Trophoblast cell (in vitro differentiated cells and primary cell): ENCODE measurements at regions not wholly inside any gene's neighbourhood (a gene's known extent, or its start where the extent isn't known, plus 50 kb on each side); places are given as distances from the start of the nearest gene placed in this dataset.

Experiments used
- DNase-seq, 2 donors: peaks; one replicate each; pipeline ENCODE4 v3.0.0-alpha.2; 2016
- H2AFZ ChIP-seq: 2 replicates; pipeline ENCODE4 v1.6.1; 2013; ENCODE audit warnings: low read length, moderate library complexity, mild to moderate bottlenecking; ENCODE audit not compliant: insufficient read depth, poor library complexity
- H2AK5ac ChIP-seq: 2 replicates; pipeline ENCODE4 v1.6.1; 2013; ENCODE audit warnings: mild to moderate bottlenecking, low read length
- H2BK120ac ChIP-seq: 2 replicates; pipeline ENCODE4 v1.6.1; 2013; ENCODE audit warnings: low read length, mild to moderate bottlenecking, moderate library complexity; ENCODE audit not compliant: insufficient read depth, poor library complexity
- H2BK12ac ChIP-seq: 2 replicates; pipeline ENCODE4 v1.6.1; 2013; ENCODE audit warnings: mild to moderate bottlenecking, low read length, moderate library complexity
- H2BK5ac ChIP-seq: 2 replicates; pipeline ENCODE4 v1.6.1; 2013; ENCODE audit warnings: low read length, low read depth, moderate library complexity, mild to moderate bottlenecking; ENCODE audit not compliant: poor library complexity
- H3K14ac ChIP-seq: 2 replicates; pipeline ENCODE4 v1.6.1; 2013; ENCODE audit warnings: mild to moderate bottlenecking, low read length
- H3K18ac ChIP-seq: 2 replicates; pipeline ENCODE4 v1.6.1; 2013; ENCODE audit warnings: mild to moderate bottlenecking, low read length
- H3K23ac ChIP-seq: 2 replicates; pipeline ENCODE4 v1.6.1; 2013; ENCODE audit warnings: low read length
- H3K27ac ChIP-seq: 2 replicates; pipeline ENCODE4 v1.5.1; 2013; ENCODE audit warnings: low read depth, mild to moderate bottlenecking, inconsistent platforms, low read length, moderate library complexity
- H3K27me3 ChIP-seq: 2 replicates; pipeline ENCODE4 v1.6.1; 2013; ENCODE audit warnings: inconsistent platforms, mild to moderate bottlenecking, low read length, moderate library complexity; ENCODE audit not compliant: insufficient read depth
- H3K36me3 ChIP-seq, 2 experiments: 1 replicate in 1 of 2; 2 replicates in 1 of 2; pipeline ENCODE4 v1.6.1; 2013; ENCODE audit warnings: low read length in 2 of 2, mild to moderate bottlenecking in 2 of 2, moderate library complexity in 1 of 2; ENCODE audit not compliant: insufficient read depth in 2 of 2, control insufficient read depth in 1 of 2
- H3K4ac ChIP-seq: 2 replicates; pipeline ENCODE4 v1.6.1; 2013; ENCODE audit warnings: low read depth, mild to moderate bottlenecking, low read length, moderate library complexity
- H3K4me1 ChIP-seq, 2 experiments: 1 replicate in 1 of 2; 2 replicates in 1 of 2; pipeline ENCODE4 v1.6.1; 2013; ENCODE audit warnings: low read length in 2 of 2, mild to moderate bottlenecking in 2 of 2, moderate library complexity in 1 of 2; ENCODE audit not compliant: insufficient read depth in 2 of 2, control insufficient read depth in 1 of 2
- H3K4me2 ChIP-seq: 2 replicates; pipeline ENCODE4 v1.6.1; 2013; ENCODE audit warnings: inconsistent platforms, mild to moderate bottlenecking, low read length, moderate library complexity
- H3K4me3 ChIP-seq: 2 replicates; pipeline ENCODE4 v1.5.1; 2013; ENCODE audit warnings: mild to moderate bottlenecking, low read depth, low read length, inconsistent platforms
- H3K79me1 ChIP-seq: one replicate; pipeline ENCODE4 v1.6.1; 2013; ENCODE audit warnings: low read length
- H3K79me2 ChIP-seq: 2 replicates; pipeline ENCODE4 v1.6.1; 2013; ENCODE audit warnings: low read length, mild to moderate bottlenecking; ENCODE audit not compliant: control insufficient read depth, insufficient read depth, poor library complexity
- H3K9ac ChIP-seq: 2 replicates; pipeline ENCODE4 v1.6.1; 2013; ENCODE audit warnings: mild to moderate bottlenecking, low read length
- H3K9me3 ChIP-seq: 2 replicates; pipeline ENCODE4 v1.6.1; 2013; ENCODE audit warnings: low read depth, mild to moderate bottlenecking, control low read depth, inconsistent platforms, low read length; ENCODE audit not compliant: insufficient read depth
- H4K12ac ChIP-seq: 2 replicates; pipeline ENCODE4 v1.6.1; 2013; ENCODE audit warnings: low read depth, mild to moderate bottlenecking, low read length, moderate library complexity
- H4K8ac ChIP-seq: 2 replicates; pipeline ENCODE4 v1.6.1; 2013; ENCODE audit warnings: low read depth, mild to moderate bottlenecking, low read length, moderate library complexity
- H4K91ac ChIP-seq: one replicate; pipeline ENCODE4 v1.6.1; 2013; ENCODE audit warnings: low read depth, mild to moderate bottlenecking, low read length, moderate library complexity
- WGBS: extraction: QIAGEN DNeasy Blood & Tissue Kit; methylation state at CpG from one replicate; pipeline ENCODE4 v1.1.7; 2013; ENCODE audit warnings: missing lambda C conversion rate; ENCODE audit not compliant: insufficient read length, insufficient coverage; ENCODE audit errors: extremely low coverage; 5-methylcytosine and 5-hydroxymethylcytosine counted together

GRCh38 chr5:23606927-23607326 lies 99.5 kb downstream of the PRDM9 start:
- Histone ChIP-seq H4K12ac (no peak overlapping the region), H2AFZ (no peak overlapping the region), H3K4ac (no peak overlapping the region), H3K27me3 (no peaks in the 10 kb centered on the region), H3K4me3 (no peak overlapping the region), H3K9me3 (peaks cover 2% of the 10 kb centered on the region), H2BK5ac (no peak overlapping the region), H3K4me2 (no peak overlapping the region), H3K79me1 (no peaks in the 10 kb centered on the region), H2BK120ac (no peak overlapping the region), H3K79me2 (no peaks in the 10 kb centered on the region), H3K36me3 (no peaks in the 10 kb centered on the region), H4K8ac (no peak overlapping the region), H3K23ac (no peak overlapping the region), H4K91ac (no peak overlapping the region), H3K9ac (no peak overlapping the region), H2BK12ac (no peak overlapping the region), H2AK5ac (no peak overlapping the region), H3K14ac (no peak overlapping the region), H3K27ac (no peak overlapping the region), H3K4me1 (no peaks in the 10 kb centered on the region), H3K18ac (no peak overlapping the region)
- WGBS, result no CpG with 5 or more reads among the region's 2 CpGs
- no peak for DNase-seq

DNA sequence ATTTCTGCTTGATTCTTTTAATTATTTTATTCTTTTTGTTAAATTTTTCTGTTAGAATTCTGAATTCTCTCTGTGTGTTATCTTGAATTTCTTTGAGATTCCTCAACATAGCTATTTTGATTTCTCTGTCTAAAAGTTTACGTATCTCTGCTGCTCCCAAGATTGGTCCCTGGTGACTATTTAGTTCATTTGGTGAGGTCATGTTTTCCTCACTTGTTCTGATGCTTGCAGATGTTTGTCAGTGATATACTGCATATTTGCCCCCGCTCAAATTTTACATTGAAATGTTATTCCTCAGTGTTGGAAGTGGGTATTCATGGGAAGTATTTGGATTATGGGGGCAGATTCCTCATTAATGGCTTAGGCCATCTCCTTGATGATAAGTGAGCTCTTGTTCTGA lies 105.3 kb downstream of the PRDM9 start:
- Histone ChIP-seq H3K4me3 (no peak overlapping the region), H3K14ac (no peak overlapping the region), H2BK120ac (no peak overlapping the region), H3K9ac (no peak overlapping the region), H2AFZ (no peak overlapping the region), H3K9me3 (peaks cover 7% of the 10 kb centered on the region), H3K4ac (no peak overlapping the region), H3K27me3 (no peaks in the 10 kb centered on the region), H4K8ac (no peak overlapping the region), H3K27ac (no peak overlapping the region), H4K12ac (no peak overlapping the region), H3K4me2 (no peak overlapping the region), H2BK12ac (no peak overlapping the region), H4K91ac (no peak overlapping the region), H3K23ac (no peak overlapping the region), H3K18ac (no peak overlapping the region), H3K79me1 (no peaks in the 10 kb centered on the region), H3K79me2 (no peaks in the 10 kb centered on the region), H3K36me3 (no peaks in the 10 kb centered on the region), H2AK5ac (no peak overlapping the region), H2BK5ac (no peak overlapping the region), H3K4me1 (no peaks in the 10 kb centered on the region)
- no CpG with 5 or more reads among the region's 2 CpGs for WGBS
- DNase-seq, result no peak

DNA sequence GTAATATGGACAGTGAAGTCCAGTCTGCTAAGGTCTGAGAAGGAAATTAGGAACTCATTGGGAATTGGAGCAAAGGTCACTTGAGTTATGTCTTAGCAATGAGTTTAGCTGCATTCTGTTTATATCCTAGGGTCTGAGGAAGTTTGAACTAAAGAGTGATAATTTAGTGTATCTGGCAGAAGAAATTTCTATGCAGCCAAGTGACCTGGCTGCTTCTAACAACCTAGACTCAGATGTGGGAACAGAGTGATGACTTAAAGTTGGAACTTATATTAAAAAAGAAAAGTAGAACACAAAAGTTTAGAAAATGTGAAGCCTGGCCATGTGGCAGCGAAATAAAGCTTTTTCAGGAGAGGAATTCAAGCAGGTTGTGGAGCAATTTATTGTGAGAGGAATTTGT lies 106.2 kb downstream of the PRDM9 start:
- Histone ChIP-seq H2BK5ac (no peak overlapping the region), H3K18ac (no peak overlapping the region), H3K27me3 (no peaks in the 10 kb centered on the region), H3K9ac (no peak overlapping the region), H2BK12ac (no peak overlapping the region), H4K12ac (no peak overlapping the region), H3K79me2 (no peaks in the 10 kb centered on the region), H3K4ac (no peak overlapping the region), H4K8ac (no peak overlapping the region), H3K14ac (no peak overlapping the region), H3K27ac (no peak overlapping the region), H3K4me3 (no peak overlapping the region), H3K4me2 (no peak overlapping the region), H2AK5ac (no peak overlapping the region), H3K23ac (no peak overlapping the region), H4K91ac (no peak overlapping the region), H3K9me3 (peaks cover 7% of the 10 kb centered on the region), H2AFZ (no peak overlapping the region), H3K79me1 (no peaks in the 10 kb centered on the region), H2BK120ac (no peak overlapping the region), H3K36me3 (no peaks in the 10 kb centered on the region), H3K4me1 (no peaks in the 10 kb centered on the region)
- no CpG with 5 or more reads among the region's 1 CpG for WGBS
- DNase-seq, result no peak

- H3K9me3 ChIP-seq, result peaks cover 7% of the 10 kb centered on the region
- H4K91ac ChIP-seq, result no peak overlapping the region
- no peaks in the 10 kb centered on the region for H3K79me1 ChIP-seq
- no peak overlapping the region for H3K18ac ChIP-seq
- H3K27ac ChIP-seq, result no peak overlapping the region
- no peak overlapping the region for H2BK5ac ChIP-seq
- H3K79me2 ChIP-seq, result no peaks in the 10 kb centered on the region
- H3K4me3 ChIP-seq, result no peak overlapping the region
- H4K8ac ChIP-seq, result no peak overlapping the region
- no peaks in the 10 kb centered on the region for H3K36me3 ChIP-seq
- no peak overlapping the region for H2BK12ac ChIP-seq
- H3K14ac ChIP-seq, result no peak overlapping the region
- no peak overlapping the region for H3K4ac ChIP-seq
- no peak overlapping the region for H3K23ac ChIP-seq
- no CpG with 5 or more reads among the region's 1 CpG for WGBS
- H2BK120ac ChIP-seq, result no peak overlapping the region
- H4K12ac ChIP-seq, result no peak overlapping the region
- no peaks in the 10 kb centered on the region for H3K4me1 ChIP-seq
- H3K4me2 ChIP-seq, result no peak overlapping the region
- DNase-seq, result no peak
- no peak overlapping the region for H2AK5ac ChIP-seq
- H2AFZ ChIP-seq, result no peak overlapping the region
- no peaks in the 10 kb centered on the region for H3K27me3 ChIP-seq
- H3K9ac ChIP-seq, result no peak overlapping the region
These were observed 107.0 kb downstream of the PRDM9 start for GRCh38 chr5:23614422-23614821.
